ENCODE measurements at regions not wholly inside any gene's neighbourhood (a gene's known extent, or its start where the extent isn't known, plus 50 kb on each side); places are given as distances from the start of the nearest gene placed in this dataset.

DNA sequence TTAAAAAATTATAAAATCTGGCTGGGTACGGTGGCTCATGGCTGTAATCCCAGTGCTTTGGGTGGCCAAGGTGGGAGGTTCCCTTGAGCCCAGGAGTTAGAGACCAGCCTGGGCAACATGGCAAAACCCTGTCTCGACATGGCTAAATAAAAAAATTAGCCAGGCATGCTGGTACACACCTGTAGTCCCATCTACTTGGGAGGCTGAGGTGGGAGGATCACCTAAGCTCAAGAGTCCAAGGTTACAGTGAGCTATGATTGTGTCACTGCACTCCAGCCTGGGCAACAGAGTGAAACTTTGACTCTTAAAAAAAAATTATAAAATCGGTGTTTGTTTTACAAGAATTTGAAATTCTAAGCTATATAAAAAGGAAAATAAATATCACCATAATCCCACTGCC lies 141.8 kb downstream of the SLC38A6 start:
- TF ChIP-seq, protein P1, sequence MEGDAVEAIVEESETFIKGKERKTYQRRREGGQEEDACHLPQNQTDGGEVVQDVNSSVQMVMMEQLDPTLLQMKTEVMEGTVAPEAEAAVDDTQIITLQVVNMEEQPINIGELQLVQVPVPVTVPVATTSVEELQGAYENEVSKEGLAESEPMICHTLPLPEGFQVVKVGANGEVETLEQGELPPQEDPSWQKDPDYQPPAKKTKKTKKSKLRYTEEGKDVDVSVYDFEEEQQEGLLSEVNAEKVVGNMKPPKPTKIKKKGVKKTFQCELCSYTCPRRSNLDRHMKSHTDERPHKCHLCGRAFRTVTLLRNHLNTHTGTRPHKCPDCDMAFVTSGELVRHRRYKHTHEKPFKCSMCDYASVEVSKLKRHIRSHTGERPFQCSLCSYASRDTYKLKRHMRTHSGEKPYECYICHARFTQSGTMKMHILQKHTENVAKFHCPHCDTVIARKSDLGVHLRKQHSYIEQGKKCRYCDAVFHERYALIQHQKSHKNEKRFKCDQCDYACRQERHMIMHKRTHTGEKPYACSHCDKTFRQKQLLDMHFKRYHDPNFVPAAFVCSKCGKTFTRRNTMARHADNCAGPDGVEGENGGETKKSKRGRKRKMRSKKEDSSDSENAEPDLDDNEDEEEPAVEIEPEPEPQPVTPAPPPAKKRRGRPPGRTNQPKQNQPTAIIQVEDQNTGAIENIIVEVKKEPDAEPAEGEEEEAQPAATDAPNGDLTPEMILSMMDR (IDR thresholded peaks at IDR 0.05), result no peak
- TF ChIP-seq POLR2A (IDR thresholded peaks at IDR 0.05; ENCODE audit: low read depth) (no peak), POLR2AphosphoS5 (IDR thresholded peaks at IDR 0.05) (no peak)
